GM10266 (cell line): ENCODE measurements at regions not wholly inside any gene's neighbourhood (a gene's known extent, or its start where the extent isn't known, plus 50 kb on each side); places are given as distances from the start of the nearest gene placed in this dataset.

ENCODE experiments used
- DNase-seq: peaks from one replicate; pipeline ENCODE4 v3.0.0; 2012; ENCODE audit errors: extremely low spot score
- TF ChIP-seq, protein P1 (sequence below): IDR thresholded peaks from 2 replicates; pipeline ENCODE4 v1.5.1; 2012; ENCODE audit warnings: mild to moderate bottlenecking, low read depth; ENCODE audit not compliant: control insufficient read depth, insufficient read depth; ENCODE audit errors: missing control alignments

DNA sequence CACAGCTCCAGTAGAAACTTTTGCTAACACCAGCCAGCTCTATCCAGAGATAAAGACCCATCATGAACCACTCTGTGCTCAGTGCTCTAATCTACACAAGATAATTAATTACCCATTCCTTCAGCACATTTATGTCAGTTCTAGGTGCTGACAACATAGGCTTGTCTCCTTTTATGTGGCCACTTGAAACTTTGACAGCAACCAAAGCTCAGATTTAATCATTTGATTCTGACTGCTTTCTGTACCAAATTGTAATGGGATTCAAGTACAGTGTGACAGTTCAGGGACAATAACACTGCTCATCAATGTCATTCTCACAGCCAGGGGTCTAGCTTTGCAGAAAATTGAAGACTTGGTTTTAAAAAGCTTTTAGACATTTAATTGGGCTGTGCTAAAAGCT, 266.6 kb downstream of the KCTD12 start:
- DNase-seq, result no peak
- TF ChIP-seq, protein P1, sequence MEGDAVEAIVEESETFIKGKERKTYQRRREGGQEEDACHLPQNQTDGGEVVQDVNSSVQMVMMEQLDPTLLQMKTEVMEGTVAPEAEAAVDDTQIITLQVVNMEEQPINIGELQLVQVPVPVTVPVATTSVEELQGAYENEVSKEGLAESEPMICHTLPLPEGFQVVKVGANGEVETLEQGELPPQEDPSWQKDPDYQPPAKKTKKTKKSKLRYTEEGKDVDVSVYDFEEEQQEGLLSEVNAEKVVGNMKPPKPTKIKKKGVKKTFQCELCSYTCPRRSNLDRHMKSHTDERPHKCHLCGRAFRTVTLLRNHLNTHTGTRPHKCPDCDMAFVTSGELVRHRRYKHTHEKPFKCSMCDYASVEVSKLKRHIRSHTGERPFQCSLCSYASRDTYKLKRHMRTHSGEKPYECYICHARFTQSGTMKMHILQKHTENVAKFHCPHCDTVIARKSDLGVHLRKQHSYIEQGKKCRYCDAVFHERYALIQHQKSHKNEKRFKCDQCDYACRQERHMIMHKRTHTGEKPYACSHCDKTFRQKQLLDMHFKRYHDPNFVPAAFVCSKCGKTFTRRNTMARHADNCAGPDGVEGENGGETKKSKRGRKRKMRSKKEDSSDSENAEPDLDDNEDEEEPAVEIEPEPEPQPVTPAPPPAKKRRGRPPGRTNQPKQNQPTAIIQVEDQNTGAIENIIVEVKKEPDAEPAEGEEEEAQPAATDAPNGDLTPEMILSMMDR, result no peak

DNA sequence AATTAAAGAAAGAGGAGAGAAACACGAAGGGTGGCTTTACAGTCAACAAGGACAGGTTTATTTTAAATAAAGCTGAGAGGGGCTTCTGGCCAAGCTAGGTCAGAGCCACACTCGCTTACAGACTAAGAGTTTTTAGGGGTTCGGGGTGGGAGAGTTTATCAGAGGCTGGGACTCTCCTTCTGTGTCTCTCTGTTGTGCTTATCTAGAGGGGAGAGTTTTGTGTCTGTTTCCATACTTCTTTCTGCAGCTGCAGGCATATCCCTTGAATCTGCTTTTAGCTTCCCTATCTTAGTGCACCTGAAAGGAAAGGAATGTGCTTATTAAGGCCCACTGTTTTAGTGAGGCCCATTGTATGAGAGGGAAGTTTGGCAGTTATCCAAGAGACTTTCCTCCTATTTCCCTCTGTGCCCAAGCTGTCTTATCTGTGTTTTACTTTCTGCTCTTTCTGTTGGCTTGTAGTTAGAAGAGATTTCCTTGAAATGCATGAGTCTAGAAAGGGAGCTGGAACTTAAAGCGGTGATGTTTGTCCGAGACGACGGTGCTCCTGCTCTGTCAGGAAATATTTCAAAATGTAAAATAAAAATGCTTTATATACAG, 275.3 kb downstream of the KCTD12 start:
- DNase-seq, result no peak
- TF ChIP-seq, protein P1, result no peak

- TF ChIP-seq, protein P1, result no peak
- DNase-seq, result no peak
Observed at GRCh38 chr13:76609643-76610042, 276.6 kb downstream of the KCTD12 start.

- TF ChIP-seq, protein P1, result no peak
- no peak for DNase-seq
Observed at GRCh38 chr13:76607866-76608265, 278.3 kb downstream of the KCTD12 start.

- TF ChIP-seq, protein P1, result no peak
- no peak for DNase-seq
Observed at GRCh38 chr13:76600081-76600480, 286.1 kb downstream of the KCTD12 start.

GRCh38 chr13:76597868-76598267, 288.3 kb downstream of the KCTD12 start:
- DNase-seq, result no peak
- TF ChIP-seq, protein P1, result no peak

DNA sequence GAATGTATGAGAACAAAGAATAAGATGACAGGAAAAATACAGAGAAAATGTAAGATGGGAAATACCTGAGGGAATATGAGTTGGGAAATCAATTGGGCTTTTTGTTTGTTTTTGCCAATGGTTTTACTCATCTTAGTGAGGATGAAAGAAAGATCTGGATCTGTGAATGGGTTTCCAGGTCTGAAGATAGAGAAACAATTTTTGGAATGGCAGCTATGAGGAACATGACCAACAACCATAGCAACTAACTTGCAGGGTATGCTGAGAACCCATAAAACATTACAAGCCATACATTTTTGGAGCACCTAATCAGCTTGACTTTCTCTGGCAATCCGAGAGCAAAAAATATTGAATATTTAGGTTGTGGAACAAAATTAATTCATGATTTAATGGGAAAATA, 290.0 kb downstream of the KCTD12 start:
- no peak for DNase-seq

More for the DNA sequence above, 290.0 kb downstream of the KCTD12 start:
- TF ChIP-seq, protein P1, result no peak
